ENCODE measurements at regions not wholly inside any gene's neighbourhood (a gene's known extent, or its start where the extent isn't known, plus 50 kb on each side); places are given as distances from the start of the nearest gene placed in this dataset.

DNA sequence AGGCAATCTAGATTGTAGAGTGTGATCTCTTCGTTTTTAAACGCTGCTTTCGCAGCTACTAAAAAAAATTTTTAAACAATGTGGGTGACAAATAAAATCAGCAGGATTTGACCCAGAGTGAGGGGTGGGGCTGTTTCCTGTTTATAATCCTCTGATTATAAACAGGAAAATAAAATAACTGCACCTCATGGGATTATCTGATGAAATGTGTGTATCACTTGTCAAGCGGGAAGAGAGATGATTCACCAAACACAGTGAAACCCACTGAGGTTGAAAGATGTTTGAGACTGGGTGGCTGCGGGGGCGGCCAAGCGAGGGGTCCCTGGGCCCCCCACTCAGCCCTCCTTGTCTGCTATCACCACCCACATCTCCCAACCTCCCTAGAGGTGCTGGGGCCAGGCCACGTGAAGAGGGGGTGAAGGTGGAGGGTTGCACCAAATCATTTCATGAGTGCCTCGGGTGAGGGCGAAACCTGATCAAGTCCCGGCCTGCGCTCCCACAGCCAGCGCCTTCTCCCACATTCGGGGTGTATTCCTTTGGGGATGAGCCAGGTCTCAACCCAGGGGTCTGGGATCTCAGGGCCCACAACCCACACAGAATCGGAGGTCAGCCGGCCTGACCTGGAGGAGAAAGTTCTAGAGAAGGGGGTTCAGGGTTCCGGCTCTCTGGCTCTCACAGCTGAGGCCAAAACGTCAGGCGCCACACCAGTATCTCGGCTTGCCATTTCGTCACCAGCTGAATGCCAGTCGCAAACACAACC is 212.5 kb downstream of the BMP7 start (continued):
- TF ChIP-seq FOXM1 (IDR thresholded peaks at IDR 0.05; ENCODE audit: low read depth, low read length), result no peak

DNA sequence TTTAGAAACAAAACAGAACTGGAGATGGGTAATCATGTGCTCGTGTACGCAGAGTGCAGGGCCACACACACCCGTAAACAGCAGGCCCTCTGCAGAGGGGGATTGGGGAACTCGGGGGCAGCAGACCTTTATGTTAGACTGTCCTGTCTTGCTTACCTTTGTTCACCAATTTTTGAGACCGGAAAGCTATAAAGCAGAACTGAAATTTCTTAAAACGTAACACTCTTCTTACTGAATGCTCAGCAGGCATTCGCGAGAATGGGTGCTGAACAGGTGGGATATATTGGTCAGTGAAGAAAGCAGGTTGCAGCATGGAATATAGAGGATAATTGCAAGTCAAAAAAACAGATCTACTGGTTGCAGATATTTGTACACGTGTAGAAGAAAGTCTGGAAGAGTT is 211.1 kb downstream of the BMP7 start:
- Histone ChIP-seq H4K20me1 (ENCODE audit: control insufficient read depth, insufficient read depth) (no peaks in the 10 kb centered on the region), H3K79me2 (ENCODE audit: control insufficient read depth, insufficient read depth, low read length) (no peaks in the 10 kb centered on the region), H3K27ac (ENCODE audit: control insufficient read depth, insufficient read depth) (no peak overlapping the region), H3K4me3 (no peak overlapping the region), H3K9me3 (replicated peaks; ENCODE audit: control insufficient read depth, insufficient read depth, low read length) (no peaks in the 10 kb centered on the region), H3K36me3 (ENCODE audit: control insufficient read depth in 2 of 2, insufficient read depth in 2 of 2, low read length in 1 of 2) (no peaks in the 10 kb centered on the region), H3K4me2 (ENCODE audit: control insufficient read depth, insufficient read depth) (no peak overlapping the region), H3K27me3 (replicated peaks in 1 of 2; ENCODE audit: control insufficient read depth in 2 of 2, insufficient read depth in 2 of 2, low read length in 1 of 2) (no peaks in the 10 kb centered on the region), H2AFZ (ENCODE audit: control insufficient read depth, low read depth, low read length) (no peak overlapping the region), H3K4me1 (ENCODE audit: control insufficient read depth, insufficient read depth, low read length) (no peaks in the 10 kb centered on the region), H3K9ac (ENCODE audit: control insufficient read depth, insufficient read depth, low read length) (no peak overlapping the region)
- ChIA-PET CTCF (no interaction called here), RAD21 (ENCODE audit: unreplicated experiment) (no interaction called here), SMC1A (ENCODE audit: uncharacterized antibody, unreplicated experiment) (no interaction called here), POLR2A (no interaction called here)
- FAIRE-seq, result no peak
- in situ Hi-C loops (cut with MboI), result no loop called here
- intact Hi-C loops (cut with micrococcal nuclease; ENCODE audit: unreplicated experiment), result no loop called here
- peak; percentile 58 for ATAC-seq
- TF ChIP-seq SPI1 (IDR thresholded peaks at IDR 0.05; ENCODE audit: borderline replicate concordance, insufficient read depth, low read depth, low read length) (peak; percentile 75), TAF1 (IDR thresholded peaks at IDR 0.05; ENCODE audit: borderline replicate concordance, low read depth, low read length) (no peak)
- no TSS peak for BruUV-seq (replicated peaks)
- WGBS (ENCODE audit: insufficient coverage, insufficient replicate concordance, low lambda C conversion rate, missing lambda C conversion rate), result 22% methylated on average over 9 of the region's 9 CpGs
- DNase-seq (ENCODE audit: low read depth, low spot score), result no peak

DNA sequence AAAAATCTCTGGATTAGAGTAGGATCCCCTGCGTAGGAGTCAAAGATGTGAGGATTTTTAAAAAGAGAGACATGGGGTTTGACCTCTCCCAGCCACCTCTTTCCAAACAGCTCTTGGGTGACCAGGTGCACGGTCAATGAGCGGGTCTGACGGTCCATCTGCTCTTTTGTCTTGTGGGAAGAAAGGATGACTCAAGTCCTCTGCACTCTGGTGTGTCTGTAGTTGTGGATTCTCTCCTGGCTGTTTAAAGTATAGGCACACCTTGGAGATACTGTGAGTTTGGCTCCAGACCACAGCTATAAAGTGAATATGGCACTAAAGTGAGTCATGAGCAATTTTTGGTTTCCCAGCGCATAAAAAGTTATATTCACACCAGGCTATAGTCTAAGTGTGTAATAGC is 209.8 kb downstream of the BMP7 start:
- H3K4me3 ChIP-seq, result no peak overlapping the region
- WGBS (ENCODE audit: insufficient coverage, insufficient replicate concordance, low lambda C conversion rate, missing lambda C conversion rate), result 49% methylated on average over 5 of the region's 5 CpGs
- in situ Hi-C loops (cut with MboI), result no loop called here
- H3K4me1 ChIP-seq (ENCODE audit: control insufficient read depth, insufficient read depth, low read length), result no peaks in the 10 kb centered on the region
- no peaks in the 10 kb centered on the region for H3K79me2 ChIP-seq (ENCODE audit: control insufficient read depth, insufficient read depth, low read length)
- H3K36me3 ChIP-seq (ENCODE audit: control insufficient read depth in 2 of 2, insufficient read depth in 2 of 2, low read length in 1 of 2), result no peaks in the 10 kb centered on the region
- no peak overlapping the region for H3K9ac ChIP-seq (ENCODE audit: control insufficient read depth, insufficient read depth, low read length)
- H3K27me3 ChIP-seq (replicated peaks in 1 of 2; ENCODE audit: control insufficient read depth in 2 of 2, insufficient read depth in 2 of 2, low read length in 1 of 2), result peaks cover 0 to 3% of the 10 kb centered on the region in 2 experiments; a peak in 1 of 4 replicates
- POLR2A ChIA-PET, result no interaction called here
- no peak overlapping the region for H3K4me2 ChIP-seq (ENCODE audit: control insufficient read depth, insufficient read depth)
- no peak for FAIRE-seq
- SMC1A ChIA-PET (ENCODE audit: uncharacterized antibody, unreplicated experiment), result no interaction called here
- H4K20me1 ChIP-seq (ENCODE audit: control insufficient read depth, insufficient read depth), result no peaks in the 10 kb centered on the region
- CTCF ChIA-PET, result no interaction called here
- no peak for ATAC-seq
- no TSS peak for BruUV-seq (replicated peaks)
- H3K9me3 ChIP-seq (replicated peaks; ENCODE audit: control insufficient read depth, insufficient read depth, low read length), result no peaks in the 10 kb centered on the region
- intact Hi-C loops (cut with micrococcal nuclease; ENCODE audit: unreplicated experiment), result no loop called here
- TF ChIP-seq SPI1 (IDR thresholded peaks at IDR 0.05; ENCODE audit: borderline replicate concordance, insufficient read depth, low read depth, low read length) (no peak), KDM1A (IDR thresholded peaks at IDR 0.05; ENCODE audit: borderline replicate concordance) (no peak)
- TF ChIP-seq, protein P1, sequence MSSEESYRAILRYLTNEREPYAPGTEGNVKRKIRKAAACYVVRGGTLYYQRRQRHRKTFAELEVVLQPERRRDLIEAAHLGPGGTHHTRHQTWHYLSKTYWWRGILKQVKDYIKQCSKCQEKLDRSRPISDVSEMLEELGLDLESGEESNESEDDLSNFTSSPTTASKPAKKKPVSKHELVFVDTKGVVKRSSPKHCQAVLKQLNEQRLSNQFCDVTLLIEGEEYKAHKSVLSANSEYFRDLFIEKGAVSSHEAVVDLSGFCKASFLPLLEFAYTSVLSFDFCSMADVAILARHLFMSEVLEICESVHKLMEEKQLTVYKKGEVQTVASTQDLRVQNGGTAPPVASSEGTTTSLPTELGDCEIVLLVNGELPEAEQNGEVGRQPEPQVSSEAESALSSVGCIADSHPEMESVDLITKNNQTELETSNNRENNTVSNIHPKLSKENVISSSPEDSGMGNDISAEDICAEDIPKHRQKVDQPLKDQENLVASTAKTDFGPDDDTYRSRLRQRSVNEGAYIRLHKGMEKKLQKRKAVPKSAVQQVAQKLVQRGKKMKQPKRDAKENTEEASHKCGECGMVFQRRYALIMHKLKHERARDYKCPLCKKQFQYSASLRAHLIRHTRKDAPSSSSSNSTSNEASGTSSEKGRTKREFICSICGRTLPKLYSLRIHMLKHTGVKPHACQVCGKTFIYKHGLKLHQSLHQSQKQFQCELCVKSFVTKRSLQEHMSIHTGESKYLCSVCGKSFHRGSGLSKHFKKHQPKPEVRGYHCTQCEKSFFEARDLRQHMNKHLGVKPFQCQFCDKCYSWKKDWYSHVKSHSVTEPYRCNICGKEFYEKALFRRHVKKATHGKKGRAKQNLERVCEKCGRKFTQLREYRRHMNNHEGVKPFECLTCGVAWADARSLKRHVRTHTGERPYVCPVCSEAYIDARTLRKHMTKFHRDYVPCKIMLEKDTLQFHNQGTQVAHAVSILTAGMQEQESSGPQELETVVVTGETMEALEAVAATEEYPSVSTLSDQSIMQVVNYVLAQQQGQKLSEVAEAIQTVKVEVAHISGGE (CRISPR knock-in tag; IDR thresholded peaks at IDR 0.05), result no peak
- H2AFZ ChIP-seq (ENCODE audit: control insufficient read depth, low read depth, low read length), result no peak overlapping the region
- no peak overlapping the region for H3K27ac ChIP-seq (ENCODE audit: control insufficient read depth, insufficient read depth)
- no peak for DNase-seq (ENCODE audit: low read depth, low spot score)
- RAD21 ChIA-PET (ENCODE audit: unreplicated experiment), result no interaction called here
